EH (cell line): ENCODE measurements at regions not wholly inside any gene's neighbourhood (a gene's known extent, or its start where the extent isn't known, plus 50 kb on each side); places are given as distances from the start of the nearest gene placed in this dataset.
A peak's percentile ranks its signal among the peaks of the same experiment; 100 is the strongest.
"Not testable (repeated sequence)": the region's sequence is repeated elsewhere in the genome, so short reads cannot be mapped to it uniquely, and the experiment has no call there.

Experiments
- DNase-seq: peaks from one replicate; pipeline ENCODE4 v3.0.0-alpha.2; 2015; ENCODE audit warnings: low read depth

- DNase-seq = no peak
These were observed 157.7 kb upstream of the CDH11 start for GRCh38 chr16:65279576-65279975.

- DNase-seq = no peak
These were observed 157.0 kb upstream of the CDH11 start for GRCh38 chr16:65278874-65279273.

GRCh38 chr16:65274566-65274965 lies 152.7 kb upstream of the CDH11 start:
- peak; percentile 68 for DNase-seq

GRCh38 chr16:65272699-65273414 lies 151.0 kb upstream of the CDH11 start:
- DNase-seq = no peak

GRCh38 chr16:65271996-65272395 lies 150.1 kb upstream of the CDH11 start:
- DNase-seq = no peak

- peak; percentile 70 for DNase-seq
These were observed 146.5 kb upstream of the CDH11 start for GRCh38 chr16:65268331-65268730.

- DNase-seq = no peak
These were observed 142.0 kb upstream of the CDH11 start for GRCh38 chr16:65263896-65264295.

GRCh38 chr16:65260746-65261145 lies 138.9 kb upstream of the CDH11 start:
- DNase-seq = no peak

GRCh38 chr16:65254144-65254543 lies 132.3 kb upstream of the CDH11 start:
- DNase-seq = no peak

GRCh38 chr16:65249768-65250167 lies 127.9 kb upstream of the CDH11 start:
- no peak for DNase-seq

GRCh38 chr16:65244787-65245186 lies 122.9 kb upstream of the CDH11 start:
- DNase-seq = no peak

- no peak for DNase-seq
These were observed 113.7 kb upstream of the CDH11 start for GRCh38 chr16:65235339-65236177.

GRCh38 chr16:65234721-65235320 lies 113.0 kb upstream of the CDH11 start:
- DNase-seq = not testable (repeated sequence)

GRCh38 chr16:65229191-65229662 lies 107.4 kb upstream of the CDH11 start:
- DNase-seq = peak; percentile 74

- no peak for DNase-seq
These were observed 105.4 kb upstream of the CDH11 start for GRCh38 chr16:65227150-65227835.

GRCh38 chr16:65226077-65226476 lies 104.2 kb upstream of the CDH11 start:
- no peak for DNase-seq

- no peak for DNase-seq
These were observed 103.6 kb upstream of the CDH11 start for GRCh38 chr16:65225488-65225887.

- no peak for DNase-seq
These were observed 103.1 kb upstream of the CDH11 start for GRCh38 chr16:65224994-65225393.

- no peak for DNase-seq
These were observed 102.6 kb upstream of the CDH11 start for GRCh38 chr16:65224471-65224870.

- no peak for DNase-seq
These were observed 101.5 kb upstream of the CDH11 start for GRCh38 chr16:65223335-65223734.

GRCh38 chr16:65222536-65222935 lies 100.7 kb upstream of the CDH11 start:
- peak; percentile 21 for DNase-seq

- no peak for DNase-seq
These were observed 100.2 kb upstream of the CDH11 start for GRCh38 chr16:65222049-65222448.
